ENCODE measurements at regions not wholly inside any gene's neighbourhood (a gene's known extent, or its start where the extent isn't known, plus 50 kb on each side); places are given as distances from the start of the nearest gene placed in this dataset.

GRCh38 chr6:146892613-146893401, 294.0 kb downstream of the ADGB start:
- no peak for DNase-seq (ENCODE audit: low read depth)
- H3K4me3 ChIP-seq (ENCODE audit: low read depth, low read length): no peak overlapping the region
- TF ChIP-seq CTCF (IDR thresholded peaks at IDR 0.05; ENCODE audit: insufficient read depth, low read depth, low read length, missing control alignments): no peak

- no peak for DNase-seq (ENCODE audit: low read depth)
- H3K4me3 ChIP-seq (ENCODE audit: low read depth, low read length): no peak overlapping the region
- no peak for TF ChIP-seq CTCF (IDR thresholded peaks at IDR 0.05; ENCODE audit: insufficient read depth, low read depth, low read length, missing control alignments)
Measured at GRCh38 chr6:146893690-146894089, 294.9 kb downstream of the ADGB start.

DNA sequence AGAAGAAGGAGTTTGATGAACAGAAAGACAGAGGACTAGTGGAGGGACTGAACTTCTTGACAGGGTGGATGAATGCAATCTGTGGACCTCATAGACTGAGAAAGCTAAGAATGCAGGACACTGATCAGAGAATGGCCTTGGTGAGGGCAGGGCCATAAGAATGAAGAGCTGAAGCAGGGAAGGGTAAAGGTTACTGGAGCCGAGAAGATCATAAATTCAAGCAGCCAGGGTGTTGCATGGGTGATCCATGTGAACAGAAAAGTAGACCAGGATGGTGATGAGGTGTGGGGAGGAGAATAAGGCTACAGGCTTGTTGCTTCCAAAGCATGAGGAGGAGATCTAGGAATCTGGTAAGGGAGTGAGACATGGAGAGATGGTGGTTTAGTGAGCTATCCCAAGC, 295.9 kb downstream of the ADGB start:
- no peak for TF ChIP-seq CTCF (IDR thresholded peaks at IDR 0.05; ENCODE audit: insufficient read depth, low read depth, low read length, missing control alignments)
- no peak for DNase-seq (ENCODE audit: low read depth)

DNA sequence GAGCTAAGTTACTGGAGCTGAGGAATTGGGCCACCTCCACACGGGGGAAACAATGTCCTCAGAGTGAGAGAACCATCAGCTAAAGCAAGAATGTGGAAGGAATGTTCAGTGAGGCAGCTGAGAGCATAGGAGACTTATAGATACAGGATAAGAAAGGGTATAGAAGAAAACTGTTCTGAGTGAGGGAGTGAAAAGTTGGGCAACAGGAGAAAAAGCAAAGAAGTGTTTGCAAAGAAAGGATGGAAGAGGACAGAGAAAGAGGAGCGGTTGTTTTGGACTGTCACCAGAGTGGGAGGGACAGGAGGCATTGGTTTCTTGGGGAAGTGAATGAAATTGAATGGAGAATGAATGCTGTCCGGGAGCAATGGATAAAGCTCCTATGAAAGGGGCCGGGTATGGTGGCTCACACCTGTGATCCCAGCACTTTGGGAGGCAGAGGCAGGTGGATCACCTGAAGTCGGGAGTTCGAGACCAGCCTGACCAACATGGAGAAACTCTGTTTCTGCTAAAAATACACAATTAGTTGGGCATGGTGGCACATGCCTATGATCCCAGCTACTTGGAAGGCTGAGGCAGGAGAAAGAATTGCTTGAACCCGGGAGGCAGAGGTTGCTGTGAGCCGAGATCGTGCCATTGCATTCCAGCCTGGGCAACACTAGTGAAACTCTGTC, 296.5 kb downstream of the ADGB start:
- no peak for DNase-seq (ENCODE audit: low read depth)
- no peak overlapping the region for H3K4me3 ChIP-seq (ENCODE audit: low read depth, low read length)
- no peak for TF ChIP-seq CTCF (IDR thresholded peaks at IDR 0.05; ENCODE audit: insufficient read depth, low read depth, low read length, missing control alignments)

More for the DNA sequence above, 295.9 kb downstream of the ADGB start:
- H3K4me3 ChIP-seq (ENCODE audit: low read depth, low read length): no peak overlapping the region

GRCh38 chr6:146895772-146896061, 296.9 kb downstream of the ADGB start:
- DNase-seq (ENCODE audit: low read depth): no peak
- no peak overlapping the region for H3K4me3 ChIP-seq (ENCODE audit: low read depth, low read length)
- TF ChIP-seq CTCF (IDR thresholded peaks at IDR 0.05; ENCODE audit: insufficient read depth, low read depth, low read length, missing control alignments): no peak

DNA sequence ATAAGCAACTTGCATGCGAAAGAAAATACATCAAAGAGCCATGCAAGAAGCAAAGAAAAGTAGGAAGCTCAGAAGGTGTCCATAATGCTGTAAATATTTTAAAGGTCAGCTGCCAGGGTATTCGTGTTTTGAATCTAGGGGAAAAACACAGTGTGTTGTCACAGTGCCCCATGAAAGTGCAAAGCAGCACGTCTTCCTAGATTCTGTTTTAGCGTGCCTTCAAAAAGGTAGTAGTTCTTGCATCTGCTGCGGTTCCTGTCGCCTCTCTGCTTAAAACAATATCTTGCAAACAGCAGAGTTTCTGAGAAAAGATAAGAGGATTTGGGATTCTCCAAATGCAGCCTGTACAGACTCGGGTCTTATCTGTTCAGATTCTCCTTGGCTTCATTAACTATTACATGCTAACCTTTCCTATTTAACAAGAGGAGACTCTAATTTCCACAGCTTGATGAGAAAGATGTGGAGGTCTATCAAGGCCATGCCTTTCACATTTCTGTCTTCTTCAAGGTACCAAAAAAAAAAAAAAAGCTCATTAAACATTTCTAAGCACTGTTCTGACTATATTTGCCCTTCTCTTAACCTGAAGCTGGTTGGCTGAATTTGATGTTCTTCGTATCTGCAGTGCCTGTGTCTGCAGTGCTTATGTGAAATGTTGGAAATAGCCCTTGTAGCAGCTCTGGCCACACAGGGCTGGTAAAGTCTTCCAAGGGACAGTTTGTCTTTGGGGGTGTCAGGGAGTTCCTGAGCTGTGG, 297.5 kb downstream of the ADGB start:
- TF ChIP-seq CTCF (IDR thresholded peaks at IDR 0.05; ENCODE audit: insufficient read depth, low read depth, low read length, missing control alignments): no peak
- H3K4me3 ChIP-seq (ENCODE audit: low read depth, low read length): no peak overlapping the region
- no peak for DNase-seq (ENCODE audit: low read depth)

Measured in GM12865 (cell line).